HG02943 (cell line): ENCODE measurements at regions not wholly inside any gene's neighbourhood (a gene's known extent, or its start where the extent isn't known, plus 50 kb on each side); places are given as distances from the start of the nearest gene placed in this dataset.

ENCODE experiments used
- ATAC-seq: cut with Tn5 transposase; IDR thresholded peaks from one replicate; pipeline ENCODE4 v1.9.1; 2021; ENCODE audit warnings: mild to moderate bottlenecking, low read depth, moderate library complexity; ENCODE audit not compliant: unreplicated experiment

GRCh38 chr4:123954220-123954619, 557.6 kb downstream of the SPRY1 start:
- ATAC-seq, result no peak

- no peak for ATAC-seq
These were observed 558.7 kb downstream of the SPRY1 start for GRCh38 chr4:123955167-123955800.

- ATAC-seq, result no peak
These were observed 559.6 kb downstream of the SPRY1 start for GRCh38 chr4:123956204-123956603.

- no peak for ATAC-seq
These were observed 570.6 kb downstream of the SPRY1 start for GRCh38 chr4:123966990-123967769.

GRCh38 chr4:123972031-123972430, 575.4 kb downstream of the SPRY1 start:
- no peak for ATAC-seq

GRCh38 chr4:123974386-123975149, 578.0 kb downstream of the SPRY1 start:
- no peak for ATAC-seq

GRCh38 chr4:123976285-123976684, 579.7 kb downstream of the SPRY1 start:
- ATAC-seq, result no peak

GRCh38 chr4:123976819-123977218, 580.2 kb downstream of the SPRY1 start:
- ATAC-seq, result no peak

GRCh38 chr4:123977641-123978081, 581.1 kb downstream of the SPRY1 start:
- no peak for ATAC-seq

- ATAC-seq, result no peak
These were observed 582.0 kb downstream of the SPRY1 start for GRCh38 chr4:123978637-123979036.

GRCh38 chr4:123980736-123981300, 584.2 kb downstream of the SPRY1 start:
- no peak for ATAC-seq

GRCh38 chr4:123984886-123985285, 588.3 kb downstream of the SPRY1 start:
- no peak for ATAC-seq

- no peak for ATAC-seq
These were observed 589.7 kb downstream of the SPRY1 start for GRCh38 chr4:123986268-123986798.

- no peak for ATAC-seq
These were observed 590.8 kb downstream of the SPRY1 start for GRCh38 chr4:123987408-123987807.

GRCh38 chr4:123990310-123990870, 593.8 kb downstream of the SPRY1 start:
- ATAC-seq, result no peak

GRCh38 chr4:123994917-123995316, 598.3 kb downstream of the SPRY1 start:
- ATAC-seq, result no peak

- ATAC-seq, result no peak
These were observed 599.3 kb downstream of the SPRY1 start for GRCh38 chr4:123995936-123996335.

- no peak for ATAC-seq
These were observed 600.3 kb downstream of the SPRY1 start for GRCh38 chr4:123996718-123997510.

GRCh38 chr4:123997776-123998449, 601.3 kb downstream of the SPRY1 start:
- no peak for ATAC-seq
